ENCODE measurements at regions not wholly inside any gene's neighbourhood (a gene's known extent, or its start where the extent isn't known, plus 50 kb on each side); places are given as distances from the start of the nearest gene placed in this dataset.

- Histone ChIP-seq H3K27me3 (peaks cover 0 to 46% (median 14%) of the 10 kb centered on the region in 9 donors), H3K9me3 (no peaks in the 10 kb centered on the region), H3K27ac (no peak overlapping the region), H3K36me3 (no peaks in the 10 kb centered on the region), H3K4me3 (no peak overlapping the region), H3K4me1 (no peaks in the 10 kb centered on the region)
- ATAC-seq, result no peak
- intact Hi-C loops (cut with DNase I), result no loop called here
- TF ChIP-seq POLR2A (IDR thresholded peaks at IDR 0.05) (no peak), CTCF (IDR thresholded peaks at IDR 0.05) (no peak)
- WGBS, 4 donors, result 59 to 75% (median 72%) methylated on average over 8 of the region's 8 CpGs
- no peak for DNase-seq
These were observed 99.3 kb upstream of the SOX1 start for GRCh38 chr13:111967572-111968201.

GRCh38 chr13:111968336-111969010 is 98.5 kb upstream of the SOX1 start:
- Histone ChIP-seq H3K36me3 (no peaks in the 10 kb centered on the region), H3K9me3 (no peaks in the 10 kb centered on the region), H3K4me1 (peaks cover 0 to 4% (median 0%) of the 10 kb centered on the region in 12 donors), H3K4me3 (no peak overlapping the region), H3K27me3 (peaks cover 0 to 53% (median 19%) of the 10 kb centered on the region in 9 donors), H3K27ac (no peak overlapping the region)
- DNase-seq (no peak), ATAC-seq (no peak)
- TF ChIP-seq CTCF (IDR thresholded peaks at IDR 0.05) (no peak), POLR2A (IDR thresholded peaks at IDR 0.05) (no peak)
- intact Hi-C loops (cut with DNase I), result no loop called here
- WGBS, 4 donors, result 80 to 84% (median 81%) methylated on average over 12 of the region's 12 CpGs

GRCh38 chr13:111969551-111970135 is 97.3 kb upstream of the SOX1 start:
- TF ChIP-seq CTCF (IDR thresholded peaks at IDR 0.05) (no peak), POLR2A (IDR thresholded peaks at IDR 0.05) (no peak)
- H3K36me3 ChIP-seq, result no peaks in the 10 kb centered on the region
- H3K4me1 ChIP-seq, result peaks cover 0 to 14% (median 0%) of the 10 kb centered on the region in 12 donors
- DNase-seq (no peak), ATAC-seq (no peak)
- no peak overlapping the region for H3K4me3 ChIP-seq
- peaks cover 0 to 4% (median 0%) of the 10 kb centered on the region in 12 donors for H3K9me3 ChIP-seq
- intact Hi-C loops (cut with DNase I), result no loop called here
- 85 to 95% (median 90%) methylated on average over 9 of the region's 9 CpGs for WGBS, 4 donors
- no peak overlapping the region for H3K27ac ChIP-seq
- H3K27me3 ChIP-seq, result peaks cover 0 to 57% (median 19%) of the 10 kb centered on the region in 9 donors

- H3K27ac ChIP-seq, result no peak overlapping the region
- TF ChIP-seq CTCF (IDR thresholded peaks at IDR 0.05), result no peak
- no peak for TF ChIP-seq POLR2A (IDR thresholded peaks at IDR 0.05)
- no peak for ATAC-seq
- peaks cover 0 to 14% (median 0%) of the 10 kb centered on the region in 12 donors for H3K4me1 ChIP-seq
- H3K9me3 ChIP-seq, result peaks cover 0 to 10% (median 0%) of the 10 kb centered on the region in 12 donors
- intact Hi-C loops (cut with DNase I), result no loop called here
- H3K4me3 ChIP-seq, result no peak overlapping the region
- 69 to 75% (median 73%) methylated on average over 16 to 18 of the region's 18 CpGs for WGBS, 4 donors
- DNase-seq, result no peak
- H3K36me3 ChIP-seq, result no peaks in the 10 kb centered on the region
- H3K27me3 ChIP-seq, result peaks cover 0 to 57% (median 19%) of the 10 kb centered on the region in 9 donors
These were observed 96.3 kb upstream of the SOX1 start for GRCh38 chr13:111970494-111971141.
